Activated CD8-positive, alpha-beta memory T cell treated with anti-CD3 and anti-CD28 coated beads, Interleukin-2, amount 10 ng/mL, durations not matched to agents 7 days and 5 days (primary cell): ENCODE measurements at regions not wholly inside any gene's neighbourhood (a gene's known extent, or its start where the extent isn't known, plus 50 kb on each side); places are given as distances from the start of the nearest gene placed in this dataset.
"Not testable (repeated sequence)": the region's sequence is repeated elsewhere in the genome, so short reads cannot be mapped to it uniquely, and the experiment has no call there.

Experiments used
- ATAC-seq: fragments of 150-1000 bp; cut with Tn5 transposase; one replicate; pipeline ENCODE4 v1.10.0; 2021; ENCODE audit warnings: moderate library complexity
- CTCF ChIA-PET: fragments of 350-600 bp; sonication (Branson Sonifier 250); formaldehyde crosslinking; loops from one replicate; lab custom pipeline; 2021; ENCODE audit warnings: antibody characterized with exemption; lab: Charles Lee
- DNase-seq: peaks from one replicate; pipeline ENCODE4 v3.0.0-alpha.2; 2020
- H3K27ac Mint-ChIP-seq: one replicate; pipeline ENCODE4 v1.8.0; 2021; ENCODE audit warnings: mild to moderate bottlenecking, mixed read lengths
- H3K27me3 Mint-ChIP-seq: one replicate; pipeline ENCODE4 v1.8.0; 2021; ENCODE audit warnings: mixed read lengths
- H3K36me3 Mint-ChIP-seq: one replicate; pipeline ENCODE4 v1.8.0; 2021; ENCODE audit warnings: mild to moderate bottlenecking, mixed read lengths
- H3K4me1 Mint-ChIP-seq: one replicate; pipeline ENCODE4 v1.8.0; 2021; ENCODE audit warnings: mixed read lengths
- H3K4me3 Mint-ChIP-seq: one replicate; pipeline ENCODE4 v1.8.0; 2021; ENCODE audit warnings: mild to moderate bottlenecking, moderate library complexity, mixed read lengths
- H3K9me3 Mint-ChIP-seq: one replicate; pipeline ENCODE4 v1.8.0; 2022; ENCODE audit warnings: low read depth, mixed read lengths

GRCh38 chr21:15472108-15473040 lies 257.4 kb upstream of the USP25 start:
- ATAC-seq: no peak
- Mint-ChIP-seq H3K27ac (no peak overlapping the region), H3K9me3 (peaks cover 2% of the 10 kb centered on the region), H3K4me3 (no peak overlapping the region), H3K27me3 (peaks cover 2% of the 10 kb centered on the region), H3K4me1 (no peaks in the 10 kb centered on the region), H3K36me3 (peaks cover 3% of the 10 kb centered on the region)
- DNase-seq: no peak
- CTCF ChIA-PET: no interaction called here

- H3K9me3 Mint-ChIP-seq, ATAC-seq, CTCF ChIA-PET, H3K4me3 Mint-ChIP-seq, H3K27me3 Mint-ChIP-seq, DNase-seq, H3K4me1 Mint-ChIP-seq, H3K27ac Mint-ChIP-seq, H3K36me3 Mint-ChIP-seq: not testable (repeated sequence)
Measured at GRCh38 chr21:15477773-15478172, 252.0 kb upstream of the USP25 start.

- Mint-ChIP-seq H3K36me3 (peaks cover 3% of the 10 kb centered on the region), H3K4me3 (no peak overlapping the region), H3K4me1 (peaks cover 4% of the 10 kb centered on the region), H3K27me3 (no peaks in the 10 kb centered on the region), H3K27ac (no peak overlapping the region), H3K9me3 (peaks cover 8% of the 10 kb centered on the region)
- ATAC-seq (no peak), DNase-seq (no peak)
- CTCF ChIA-PET: no interaction called here
Measured at GRCh38 chr21:15480160-15480559, 249.6 kb upstream of the USP25 start.

GRCh38 chr21:15483138-15483780 lies 246.5 kb upstream of the USP25 start:
- Mint-ChIP-seq H3K36me3 (no peaks in the 10 kb centered on the region), H3K4me1 (peaks cover 4% of the 10 kb centered on the region), H3K27me3 (no peaks in the 10 kb centered on the region), H3K9me3 (no peaks in the 10 kb centered on the region), H3K27ac (no peak overlapping the region), H3K4me3 (no peak overlapping the region)
- DNase-seq: peak; percentile 84
- CTCF ChIA-PET: interaction anchor here (0.8 to 1.7 kb wide), 12 partner anchors 9 to 1230 kb away, joined by 3 to 5 read pairs (median 3); partner anchors contain the start of gene NRIP1
- ATAC-seq: peak; percentile 97

- Mint-ChIP-seq H3K27me3 (no peaks in the 10 kb centered on the region), H3K36me3 (no peaks in the 10 kb centered on the region), H3K9me3 (no peaks in the 10 kb centered on the region), H3K4me3 (no peak overlapping the region), H3K4me1 (peaks cover 2% of the 10 kb centered on the region), H3K27ac (no peak overlapping the region)
- CTCF ChIA-PET: no interaction called here
- ATAC-seq: no peak
- no peak for DNase-seq
Measured at GRCh38 chr21:15486460-15487195, 243.2 kb upstream of the USP25 start.

GRCh38 chr21:15487196-15487550 lies 242.6 kb upstream of the USP25 start:
- Mint-ChIP-seq H3K9me3 (no peaks in the 10 kb centered on the region), H3K27ac (no peak overlapping the region), H3K27me3 (no peaks in the 10 kb centered on the region), H3K4me3 (no peak overlapping the region), H3K4me1 (peaks cover 2% of the 10 kb centered on the region), H3K36me3 (no peaks in the 10 kb centered on the region)
- DNase-seq: no peak
- no peak for ATAC-seq
- CTCF ChIA-PET: no interaction called here

- DNase-seq (no peak), ATAC-seq (no peak)
- Mint-ChIP-seq H3K4me3 (no peak overlapping the region), H3K27ac (no peak overlapping the region), H3K9me3 (no peaks in the 10 kb centered on the region), H3K27me3 (no peaks in the 10 kb centered on the region), H3K36me3 (no peaks in the 10 kb centered on the region), H3K4me1 (no peaks in the 10 kb centered on the region)
- CTCF ChIA-PET: no interaction called here
Measured at GRCh38 chr21:15491100-15491499, 238.7 kb upstream of the USP25 start.

- Mint-ChIP-seq H3K4me1 (no peaks in the 10 kb centered on the region), H3K9me3 (no peaks in the 10 kb centered on the region)
Measured at GRCh38 chr21:15493646-15494045, 236.1 kb upstream of the USP25 start.

GRCh38 chr21:15494481-15494880 lies 235.3 kb upstream of the USP25 start:
- ATAC-seq: no peak
- H3K27ac Mint-ChIP-seq: no peak overlapping the region

More at GRCh38 chr21:15493646-15494045, 236.1 kb upstream of the USP25 start:
- no peak overlapping the region for H3K4me3 Mint-ChIP-seq
- H3K27me3 Mint-ChIP-seq: no peaks in the 10 kb centered on the region
- H3K27ac Mint-ChIP-seq: no peak overlapping the region
- DNase-seq (no peak), ATAC-seq (no peak)
- CTCF ChIA-PET: no interaction called here
- H3K36me3 Mint-ChIP-seq: no peaks in the 10 kb centered on the region

GRCh38 chr21:15495965-15496364 lies 233.8 kb upstream of the USP25 start:
- Mint-ChIP-seq H3K27ac (no peak overlapping the region), H3K9me3 (no peaks in the 10 kb centered on the region), H3K27me3 (no peaks in the 10 kb centered on the region), H3K36me3 (no peaks in the 10 kb centered on the region), H3K4me1 (no peaks in the 10 kb centered on the region), H3K4me3 (no peak overlapping the region)
- CTCF ChIA-PET: interaction anchor here (0.7 kb wide), 1 partner anchor 15 kb away, joined by 3 read pairs; no protein-coding TSS in a partner anchor
- no peak for DNase-seq
- no peak for ATAC-seq

More at GRCh38 chr21:15494481-15494880, 235.3 kb upstream of the USP25 start:
- no peaks in the 10 kb centered on the region for H3K4me1 Mint-ChIP-seq
- CTCF ChIA-PET: no interaction called here
- no peak for DNase-seq
- no peaks in the 10 kb centered on the region for H3K27me3 Mint-ChIP-seq
- no peaks in the 10 kb centered on the region for H3K36me3 Mint-ChIP-seq
- no peaks in the 10 kb centered on the region for H3K9me3 Mint-ChIP-seq
- no peak overlapping the region for H3K4me3 Mint-ChIP-seq

GRCh38 chr21:15496911-15497310 lies 232.9 kb upstream of the USP25 start:
- ATAC-seq: no peak
- no peak overlapping the region for H3K27ac Mint-ChIP-seq
- H3K36me3 Mint-ChIP-seq: no peaks in the 10 kb centered on the region
- H3K27me3 Mint-ChIP-seq: no peaks in the 10 kb centered on the region
- H3K9me3 Mint-ChIP-seq: no peaks in the 10 kb centered on the region
- CTCF ChIA-PET: no interaction called here
- H3K4me3 Mint-ChIP-seq: no peak overlapping the region
- H3K4me1 Mint-ChIP-seq: no peaks in the 10 kb centered on the region
- no peak for DNase-seq

GRCh38 chr21:15498455-15498854 lies 231.3 kb upstream of the USP25 start:
- no peak for DNase-seq
- Mint-ChIP-seq H3K27me3 (no peaks in the 10 kb centered on the region), H3K9me3 (no peaks in the 10 kb centered on the region), H3K36me3 (peaks cover 1% of the 10 kb centered on the region), H3K4me1 (no peaks in the 10 kb centered on the region), H3K4me3 (no peak overlapping the region), H3K27ac (no peak overlapping the region)
- no peak for ATAC-seq
- CTCF ChIA-PET: no interaction called here

- Mint-ChIP-seq H3K27ac (no peak overlapping the region), H3K4me3 (no peak overlapping the region), H3K4me1 (no peaks in the 10 kb centered on the region), H3K27me3 (no peaks in the 10 kb centered on the region), H3K9me3 (no peaks in the 10 kb centered on the region), H3K36me3 (peaks cover 1% of the 10 kb centered on the region)
- ATAC-seq (no peak), DNase-seq (no peak)
- CTCF ChIA-PET: no interaction called here
Measured at GRCh38 chr21:15506086-15506485, 223.7 kb upstream of the USP25 start.
